ENCODE measurements at regions not wholly inside any gene's neighbourhood (a gene's known extent, or its start where the extent isn't known, plus 50 kb on each side); places are given as distances from the start of the nearest gene placed in this dataset.

DNA sequence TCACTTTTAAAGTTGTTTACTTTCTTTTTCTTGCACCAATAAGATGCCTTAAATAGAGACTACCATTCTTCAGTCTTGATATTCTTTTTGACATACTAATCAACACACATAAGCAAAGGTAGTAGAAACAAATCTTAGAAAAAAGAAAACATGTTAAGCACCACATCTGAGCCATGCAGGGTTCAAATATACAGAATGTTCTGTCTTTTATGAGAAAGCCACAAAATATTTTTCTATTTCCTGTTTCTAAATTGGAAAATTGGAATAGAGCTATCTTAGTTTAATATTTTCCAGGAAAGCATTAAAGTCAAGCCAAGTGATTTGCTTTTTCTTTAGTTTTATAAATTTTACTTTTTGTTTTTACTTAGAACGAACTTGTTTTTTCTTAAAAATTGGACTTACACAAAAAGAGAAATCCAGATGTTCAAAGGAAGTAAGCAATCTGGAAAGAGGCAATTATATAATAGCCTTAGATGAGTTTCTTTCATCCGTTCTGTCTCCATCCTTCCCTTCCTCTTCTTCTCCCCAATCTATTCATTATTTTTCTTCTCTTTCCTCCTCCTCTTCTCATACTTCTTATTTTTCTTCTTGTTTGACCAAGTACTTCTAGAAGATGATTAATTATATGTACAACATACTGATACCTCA is 731.7 kb downstream of the SQOR start:
- Histone ChIP-seq H3K4me1 (ENCODE audit: control insufficient read depth, insufficient read depth, low read length) (no peaks in the 10 kb centered on the region), H3K4me3 (ENCODE audit: low read length) (peak overlapping the region; percentile 29), H3K9me3 (ENCODE audit: control insufficient read depth, low read length) (no peaks in the 10 kb centered on the region), H3K9ac (ENCODE audit: low read length) (no peak overlapping the region), H3K27me3 (replicated peaks; ENCODE audit: control insufficient read depth, insufficient read depth, low read length) (no peaks in the 10 kb centered on the region), H3K36me3 (ENCODE audit: control insufficient read depth, insufficient read depth, low read length, severe bottlenecking) (no peaks in the 10 kb centered on the region)
- DNase-seq (ENCODE audit: low read depth) = no peak

DNA sequence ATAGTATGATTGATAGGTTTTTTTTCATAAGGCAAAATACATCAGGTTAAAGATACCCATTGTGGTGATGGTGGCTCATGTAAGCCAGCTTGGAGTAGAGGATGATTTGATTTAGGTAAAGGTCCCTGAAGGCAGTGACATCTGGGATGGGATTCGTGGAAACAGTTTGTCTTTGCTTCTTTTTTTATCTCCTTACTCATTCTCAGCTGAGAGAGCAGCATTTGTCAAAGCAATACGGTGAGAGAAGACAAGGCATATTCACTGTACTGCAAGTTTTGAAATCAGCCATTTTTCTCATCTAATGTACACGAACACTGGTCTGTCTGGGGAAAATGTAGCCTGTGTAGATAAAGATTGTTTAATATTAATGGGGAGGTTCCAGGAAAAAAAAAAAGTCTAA is 749.1 kb downstream of the SQOR start:
- DNase-seq (ENCODE audit: low read depth) = no peak
- H3K4me3 ChIP-seq (ENCODE audit: low read length) = no peak overlapping the region
- no peaks in the 10 kb centered on the region for H3K9me3 ChIP-seq (ENCODE audit: control insufficient read depth, low read length)
- no peak overlapping the region for H3K9ac ChIP-seq (ENCODE audit: low read length)
- no peaks in the 10 kb centered on the region for H3K27me3 ChIP-seq (replicated peaks; ENCODE audit: control insufficient read depth, insufficient read depth, low read length)
- no peaks in the 10 kb centered on the region for H3K36me3 ChIP-seq (ENCODE audit: control insufficient read depth, insufficient read depth, low read length, severe bottlenecking)
- no peaks in the 10 kb centered on the region for H3K4me1 ChIP-seq (ENCODE audit: control insufficient read depth, insufficient read depth, low read length)

DNA sequence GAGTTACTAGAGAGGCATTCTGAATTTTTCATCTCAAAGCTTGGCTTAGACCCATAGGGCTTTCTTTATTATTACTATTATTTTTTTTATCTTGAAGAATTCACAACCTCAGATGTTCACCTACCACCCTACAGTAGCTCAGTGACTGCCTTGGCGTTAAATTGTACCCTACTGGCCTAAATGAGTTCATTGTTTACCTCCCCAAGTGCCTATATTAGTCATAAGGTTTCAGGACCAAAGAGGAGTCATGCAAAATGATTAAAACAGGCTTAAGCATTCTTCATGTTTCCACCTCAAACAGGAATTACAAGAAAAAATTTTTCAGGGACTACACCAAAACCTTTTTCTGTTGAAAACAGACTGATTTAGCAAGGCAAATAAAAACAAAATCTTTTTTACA is 751.5 kb downstream of the SQOR start:
- H3K4me3 ChIP-seq (ENCODE audit: low read length) = no peak overlapping the region
- H3K9ac ChIP-seq (ENCODE audit: low read length) = no peak overlapping the region
- no peaks in the 10 kb centered on the region for H3K36me3 ChIP-seq (ENCODE audit: control insufficient read depth, insufficient read depth, low read length, severe bottlenecking)
- no peaks in the 10 kb centered on the region for H3K27me3 ChIP-seq (replicated peaks; ENCODE audit: control insufficient read depth, insufficient read depth, low read length)
- DNase-seq (ENCODE audit: low read depth) = no peak
- no peaks in the 10 kb centered on the region for H3K9me3 ChIP-seq (ENCODE audit: control insufficient read depth, low read length)
- H3K4me1 ChIP-seq (ENCODE audit: control insufficient read depth, insufficient read depth, low read length) = no peaks in the 10 kb centered on the region

DNA sequence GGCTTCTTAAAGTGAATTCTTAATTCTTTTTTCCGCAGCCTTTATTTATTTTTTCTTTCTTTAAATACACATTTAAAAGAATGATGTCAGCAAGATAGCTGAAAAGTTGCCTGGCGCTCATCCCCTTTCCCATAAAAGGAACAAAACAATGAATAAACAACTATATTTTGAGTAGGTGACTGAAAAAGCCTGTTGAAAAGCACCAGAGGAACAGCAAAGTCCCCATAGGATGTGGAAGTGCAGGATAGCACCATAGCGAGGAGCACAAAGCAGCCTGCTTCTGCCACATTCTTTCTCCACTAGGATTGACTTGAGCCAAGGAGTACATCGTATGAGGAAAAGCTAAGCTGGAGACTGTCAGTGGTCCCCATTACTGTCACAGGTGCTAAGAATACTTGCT is 754.9 kb downstream of the SQOR start:
- no peak for DNase-seq (ENCODE audit: low read depth)
- Histone ChIP-seq H3K36me3 (ENCODE audit: control insufficient read depth, insufficient read depth, low read length, severe bottlenecking) (no peaks in the 10 kb centered on the region), H3K4me1 (ENCODE audit: control insufficient read depth, insufficient read depth, low read length) (no peaks in the 10 kb centered on the region), H3K9me3 (ENCODE audit: control insufficient read depth, low read length) (no peaks in the 10 kb centered on the region), H3K27me3 (replicated peaks; ENCODE audit: control insufficient read depth, insufficient read depth, low read length) (no peaks in the 10 kb centered on the region), H3K9ac (ENCODE audit: low read length) (no peak overlapping the region), H3K4me3 (ENCODE audit: low read length) (no peak overlapping the region)

DNA sequence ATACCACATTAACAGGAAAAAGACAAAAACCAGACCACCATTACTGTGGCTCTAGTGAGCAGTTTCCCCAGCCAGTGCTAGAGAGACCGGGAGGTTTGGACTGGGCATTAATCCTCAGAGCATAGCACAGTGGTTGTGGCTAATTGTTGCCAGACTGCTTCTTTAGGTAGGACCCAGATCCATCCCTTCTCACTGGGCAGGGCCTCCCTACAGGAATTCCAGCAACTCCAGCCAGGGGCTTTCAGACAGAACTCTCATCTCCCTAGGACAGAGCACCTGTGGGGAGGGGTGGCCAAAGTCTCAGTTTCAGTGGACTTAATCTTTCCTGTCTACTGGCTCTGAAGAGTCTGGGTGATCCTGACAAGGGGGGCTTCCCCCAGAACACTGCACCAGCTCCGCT is 759.6 kb downstream of the SQOR start:
- no peak overlapping the region for H3K4me3 ChIP-seq (ENCODE audit: low read length)
- H3K9ac ChIP-seq (ENCODE audit: low read length) = no peak overlapping the region
- no peaks in the 10 kb centered on the region for H3K27me3 ChIP-seq (replicated peaks; ENCODE audit: control insufficient read depth, insufficient read depth, low read length)
- no peaks in the 10 kb centered on the region for H3K36me3 ChIP-seq (ENCODE audit: control insufficient read depth, insufficient read depth, low read length, severe bottlenecking)
- DNase-seq (ENCODE audit: low read depth) = no peak
- H3K4me1 ChIP-seq (ENCODE audit: control insufficient read depth, insufficient read depth, low read length) = no peaks in the 10 kb centered on the region
- no peaks in the 10 kb centered on the region for H3K9me3 ChIP-seq (ENCODE audit: control insufficient read depth, low read length)

DNA sequence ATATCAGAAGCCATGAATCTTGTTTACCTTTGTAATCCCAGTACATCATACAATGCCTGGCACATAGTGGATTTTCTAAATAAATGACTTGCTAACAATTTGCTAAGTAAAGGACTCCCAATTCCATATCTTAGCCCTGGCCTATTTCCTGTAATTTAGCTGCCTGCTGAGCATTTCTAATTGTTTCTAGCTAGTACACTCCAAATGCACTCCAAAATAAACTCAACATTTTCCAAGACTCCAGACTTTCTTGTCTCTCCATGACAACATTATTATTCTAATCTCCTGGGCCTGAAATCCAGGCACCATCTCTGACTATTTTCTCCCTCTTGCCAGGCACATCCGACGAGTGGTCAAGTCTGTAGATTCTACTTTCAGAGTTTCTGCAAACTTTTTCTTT is 773.5 kb downstream of the SQOR start:
- Histone ChIP-seq H3K4me3 (ENCODE audit: low read length) (no peak overlapping the region), H3K9me3 (ENCODE audit: control insufficient read depth, low read length) (no peaks in the 10 kb centered on the region), H3K36me3 (ENCODE audit: control insufficient read depth, insufficient read depth, low read length, severe bottlenecking) (no peaks in the 10 kb centered on the region), H3K27me3 (replicated peaks; ENCODE audit: control insufficient read depth, insufficient read depth, low read length) (no peaks in the 10 kb centered on the region), H3K9ac (ENCODE audit: low read length) (no peak overlapping the region), H3K4me1 (ENCODE audit: control insufficient read depth, insufficient read depth, low read length) (no peaks in the 10 kb centered on the region)
- no peak for DNase-seq (ENCODE audit: low read depth)

DNA sequence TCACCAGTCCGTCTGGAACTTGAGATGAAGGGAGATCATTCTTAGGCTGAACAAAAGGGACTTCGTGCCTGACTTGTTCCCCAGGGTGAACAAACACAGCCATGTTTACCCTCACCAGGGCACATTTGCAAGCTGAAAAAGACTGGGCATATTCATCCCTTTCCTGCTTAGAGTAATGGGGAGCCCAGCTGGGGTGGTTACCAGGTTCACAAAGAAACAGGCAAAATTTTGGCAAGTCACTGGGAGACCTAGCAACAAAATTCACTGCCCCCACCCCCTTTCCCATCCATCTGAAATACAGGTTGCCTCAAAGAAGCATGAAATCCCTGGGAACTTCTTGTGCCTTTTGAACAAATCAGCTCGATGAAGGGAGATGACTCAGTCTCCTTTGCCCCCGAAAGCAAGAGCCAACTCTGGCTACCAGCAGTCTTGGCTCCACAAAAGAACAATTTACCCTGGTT is 775.0 kb downstream of the SQOR start:
- H3K9ac ChIP-seq (ENCODE audit: low read length) = no peak overlapping the region
- H3K4me1 ChIP-seq (ENCODE audit: control insufficient read depth, insufficient read depth, low read length) = no peaks in the 10 kb centered on the region
- no peaks in the 10 kb centered on the region for H3K9me3 ChIP-seq (ENCODE audit: control insufficient read depth, low read length)
- H3K36me3 ChIP-seq (ENCODE audit: control insufficient read depth, insufficient read depth, low read length, severe bottlenecking) = no peaks in the 10 kb centered on the region
- no peak overlapping the region for H3K4me3 ChIP-seq (ENCODE audit: low read length)
- H3K27me3 ChIP-seq (replicated peaks; ENCODE audit: control insufficient read depth, insufficient read depth, low read length) = no peaks in the 10 kb centered on the region
- no peak for DNase-seq (ENCODE audit: low read depth)

DNA sequence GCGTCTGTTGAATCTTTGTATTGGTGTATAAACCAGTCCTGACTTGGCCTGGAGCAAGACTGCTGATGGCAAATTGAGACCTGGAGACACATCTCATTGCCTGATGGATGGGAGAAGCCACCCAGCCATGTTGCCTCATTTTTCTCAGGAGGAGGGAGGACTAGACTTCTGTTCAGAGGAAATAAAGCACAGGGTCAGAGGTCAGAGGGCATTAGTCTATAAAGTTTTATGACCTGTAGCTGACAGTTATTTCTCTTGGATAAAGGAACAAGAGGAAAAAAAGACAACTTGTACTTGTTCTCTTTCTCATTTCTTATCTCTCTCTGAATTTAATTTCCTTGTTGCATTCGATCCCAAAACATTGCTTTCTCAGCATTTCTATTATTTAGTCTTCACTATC is 775.9 kb downstream of the SQOR start:
- no peak for DNase-seq (ENCODE audit: low read depth)
- H3K9me3 ChIP-seq (ENCODE audit: control insufficient read depth, low read length) = no peaks in the 10 kb centered on the region
- H3K4me3 ChIP-seq (ENCODE audit: low read length) = no peak overlapping the region
- H3K9ac ChIP-seq (ENCODE audit: low read length) = no peak overlapping the region
- no peaks in the 10 kb centered on the region for H3K27me3 ChIP-seq (replicated peaks; ENCODE audit: control insufficient read depth, insufficient read depth, low read length)
- H3K4me1 ChIP-seq (ENCODE audit: control insufficient read depth, insufficient read depth, low read length) = no peaks in the 10 kb centered on the region
- H3K36me3 ChIP-seq (ENCODE audit: control insufficient read depth, insufficient read depth, low read length, severe bottlenecking) = no peaks in the 10 kb centered on the region

DNA sequence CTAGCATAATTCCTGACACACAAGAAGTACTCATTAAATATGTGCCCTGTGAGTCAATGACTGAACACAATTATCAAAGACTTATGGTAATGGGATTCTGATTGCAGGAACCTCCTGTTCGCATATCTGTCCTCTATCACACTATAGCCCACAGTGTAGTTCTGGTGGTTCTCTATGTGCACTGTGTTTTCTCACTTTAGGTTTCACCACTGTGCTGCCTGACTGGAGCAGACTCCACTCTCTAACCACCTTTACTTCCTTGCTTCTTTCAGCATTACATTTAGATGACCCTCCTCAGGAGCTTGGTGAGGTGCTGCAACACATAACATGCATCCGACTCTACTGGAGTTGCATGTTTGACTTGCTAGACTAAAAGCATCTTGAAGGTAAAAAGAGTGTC is 777.1 kb downstream of the SQOR start:
- Histone ChIP-seq H3K9ac (ENCODE audit: low read length) (no peak overlapping the region), H3K9me3 (ENCODE audit: control insufficient read depth, low read length) (no peaks in the 10 kb centered on the region), H3K36me3 (ENCODE audit: control insufficient read depth, insufficient read depth, low read length, severe bottlenecking) (no peaks in the 10 kb centered on the region), H3K4me3 (ENCODE audit: low read length) (no peak overlapping the region), H3K27me3 (replicated peaks; ENCODE audit: control insufficient read depth, insufficient read depth, low read length) (no peaks in the 10 kb centered on the region), H3K4me1 (ENCODE audit: control insufficient read depth, insufficient read depth, low read length) (no peaks in the 10 kb centered on the region)
- DNase-seq (ENCODE audit: low read depth) = no peak

DNA sequence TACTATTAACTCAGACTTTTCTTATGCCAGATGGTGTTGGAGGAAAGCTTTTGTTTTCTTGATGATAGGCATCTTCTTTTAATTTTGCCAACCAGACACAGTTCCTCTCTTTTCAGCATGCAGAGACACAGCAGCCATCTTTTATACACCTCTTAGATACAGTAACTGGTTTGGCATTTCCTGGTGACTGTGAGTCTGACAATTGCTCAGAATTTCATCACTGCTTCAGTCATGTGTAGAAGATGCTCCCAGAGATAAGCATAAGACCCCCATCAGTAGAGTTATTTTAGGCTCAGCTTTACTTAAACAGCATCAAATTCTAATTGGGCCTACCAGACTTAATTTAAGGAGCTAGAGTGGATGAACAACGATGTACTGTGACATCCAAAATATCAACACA is 779.0 kb downstream of the SQOR start:
- no peak overlapping the region for H3K4me3 ChIP-seq (ENCODE audit: low read length)
- no peak overlapping the region for H3K9ac ChIP-seq (ENCODE audit: low read length)
- no peak for DNase-seq (ENCODE audit: low read depth)
- no peaks in the 10 kb centered on the region for H3K27me3 ChIP-seq (replicated peaks; ENCODE audit: control insufficient read depth, insufficient read depth, low read length)
- no peaks in the 10 kb centered on the region for H3K36me3 ChIP-seq (ENCODE audit: control insufficient read depth, insufficient read depth, low read length, severe bottlenecking)
- no peaks in the 10 kb centered on the region for H3K4me1 ChIP-seq (ENCODE audit: control insufficient read depth, insufficient read depth, low read length)
- no peaks in the 10 kb centered on the region for H3K9me3 ChIP-seq (ENCODE audit: control insufficient read depth, low read length)

DNA sequence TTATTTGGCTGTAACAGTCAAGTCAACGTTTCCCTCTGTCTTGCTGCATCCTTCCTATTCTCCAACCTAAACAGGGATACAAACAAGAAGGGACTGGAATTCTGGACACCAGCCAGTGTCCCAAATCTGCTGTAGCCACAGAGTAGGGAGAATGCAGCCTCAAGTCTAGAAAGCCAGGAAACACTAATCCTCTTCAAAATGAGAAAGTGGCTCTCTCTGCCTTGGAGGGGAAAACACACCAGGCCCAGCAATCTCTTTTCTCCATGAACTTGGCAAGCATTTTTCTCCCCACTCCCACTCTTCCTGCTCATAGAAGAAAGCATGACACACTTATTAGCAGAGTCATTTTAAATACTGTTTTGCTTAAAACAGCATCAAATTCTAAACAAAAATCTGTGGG is 781.7 kb downstream of the SQOR start:
- H3K4me3 ChIP-seq (ENCODE audit: low read length) = no peak overlapping the region
- no peak for DNase-seq (ENCODE audit: low read depth)

DNA sequence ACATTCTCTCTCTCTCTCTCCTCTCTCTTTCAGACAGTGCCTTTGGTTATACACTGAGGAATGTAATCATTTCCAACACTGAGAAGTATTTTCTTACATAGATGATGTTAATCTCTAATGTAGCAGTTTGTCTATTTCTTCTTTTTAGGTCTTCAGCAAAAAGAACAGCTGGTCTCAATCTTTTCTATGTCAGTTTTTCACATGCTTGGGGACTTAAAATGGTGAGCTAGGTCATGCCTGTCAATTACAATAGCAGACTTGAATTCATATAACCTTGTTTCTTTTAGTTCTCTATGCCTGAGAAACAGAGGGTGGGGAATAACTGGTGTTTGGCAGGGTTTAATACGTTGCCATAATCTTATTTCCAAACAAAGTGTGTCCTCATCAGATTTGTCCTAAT is 786.2 kb downstream of the SQOR start:
- H3K4me1 ChIP-seq (ENCODE audit: control insufficient read depth, insufficient read depth, low read length) = no peaks in the 10 kb centered on the region
- no peaks in the 10 kb centered on the region for H3K9me3 ChIP-seq (ENCODE audit: control insufficient read depth, low read length)

More for the DNA sequence above, 781.7 kb downstream of the SQOR start:
- no peaks in the 10 kb centered on the region for H3K4me1 ChIP-seq (ENCODE audit: control insufficient read depth, insufficient read depth, low read length)
- H3K27me3 ChIP-seq (replicated peaks; ENCODE audit: control insufficient read depth, insufficient read depth, low read length) = no peaks in the 10 kb centered on the region
- no peaks in the 10 kb centered on the region for H3K9me3 ChIP-seq (ENCODE audit: control insufficient read depth, low read length)
- no peak overlapping the region for H3K9ac ChIP-seq (ENCODE audit: low read length)
- H3K36me3 ChIP-seq (ENCODE audit: control insufficient read depth, insufficient read depth, low read length, severe bottlenecking) = no peaks in the 10 kb centered on the region

More for the DNA sequence above, 786.2 kb downstream of the SQOR start:
- no peaks in the 10 kb centered on the region for H3K36me3 ChIP-seq (ENCODE audit: control insufficient read depth, insufficient read depth, low read length, severe bottlenecking)
- no peaks in the 10 kb centered on the region for H3K27me3 ChIP-seq (replicated peaks; ENCODE audit: control insufficient read depth, insufficient read depth, low read length)
- H3K4me3 ChIP-seq (ENCODE audit: low read length) = no peak overlapping the region
- DNase-seq (ENCODE audit: low read depth) = no peak
- no peak overlapping the region for H3K9ac ChIP-seq (ENCODE audit: low read length)

All from adipocyte (in vitro differentiated cells).